ENCODE measurements at regions not wholly inside any gene's neighbourhood (a gene's known extent, or its start where the extent isn't known, plus 50 kb on each side); places are given as distances from the start of the nearest gene placed in this dataset.

- DNase-seq: no peak
Measured at GRCh38 chr1:82923931-82924330, 1075.0 kb downstream of the TTLL7 start.

- DNase-seq: no peak
Measured at GRCh38 chr1:82921759-82922158, 1077.2 kb downstream of the TTLL7 start.

- no peak for DNase-seq
Measured at GRCh38 chr1:82920418-82921248, 1078.3 kb downstream of the TTLL7 start.

- no peak for DNase-seq
Measured at GRCh38 chr1:82919837-82920236, 1079.1 kb downstream of the TTLL7 start.

GRCh38 chr1:82907313-82907712, 1091.6 kb downstream of the TTLL7 start:
- no peak for DNase-seq

- DNase-seq: no peak
Measured at GRCh38 chr1:82903626-82904025, 1095.3 kb downstream of the TTLL7 start.

GRCh38 chr1:82901561-82901960, 1097.4 kb downstream of the TTLL7 start:
- DNase-seq: no peak

- DNase-seq: no peak
Measured at GRCh38 chr1:82901118-82901517, 1097.8 kb downstream of the TTLL7 start.

GRCh38 chr1:82899017-82899416, 1098.3 kb downstream of the ADGRL2 start:
- no peak for DNase-seq

GRCh38 chr1:82897549-82897948, 1096.8 kb downstream of the ADGRL2 start:
- DNase-seq: no peak

- no peak for DNase-seq
Measured at GRCh38 chr1:82896036-82896435, 1095.3 kb downstream of the ADGRL2 start.

- DNase-seq: no peak
Measured at GRCh38 chr1:82894635-82895034, 1093.9 kb downstream of the ADGRL2 start.

- no peak for DNase-seq
Measured at GRCh38 chr1:82893712-82894470, 1093.2 kb downstream of the ADGRL2 start.

- DNase-seq: no peak
Measured at GRCh38 chr1:82880506-82880905, 1079.8 kb downstream of the ADGRL2 start.

GRCh38 chr1:82879701-82880305, 1079.1 kb downstream of the ADGRL2 start:
- DNase-seq: no peak

- no peak for DNase-seq
Measured at GRCh38 chr1:82875170-82875569, 1074.4 kb downstream of the ADGRL2 start.

- DNase-seq: no peak
Measured at GRCh38 chr1:82874041-82874440, 1073.3 kb downstream of the ADGRL2 start.

GRCh38 chr1:82870332-82870731, 1069.6 kb downstream of the ADGRL2 start:
- no peak for DNase-seq

- no peak for DNase-seq
Measured at GRCh38 chr1:82867781-82868180, 1067.0 kb downstream of the ADGRL2 start.

- no peak for DNase-seq
Measured at GRCh38 chr1:82861749-82862148, 1061.0 kb downstream of the ADGRL2 start.

GRCh38 chr1:82858031-82858430, 1057.3 kb downstream of the ADGRL2 start:
- no peak for DNase-seq

- DNase-seq: no peak
Measured at GRCh38 chr1:82849460-82849859, 1048.7 kb downstream of the ADGRL2 start.

- no peak for DNase-seq
Measured at GRCh38 chr1:82848043-82848442, 1047.3 kb downstream of the ADGRL2 start.

- DNase-seq: no peak
Measured at GRCh38 chr1:82845866-82846265, 1045.1 kb downstream of the ADGRL2 start.

Measured in NCI-H69 (cell line).